A673 (cell line): ENCODE measurements at regions not wholly inside any gene's neighbourhood (a gene's known extent, or its start where the extent isn't known, plus 50 kb on each side); places are given as distances from the start of the nearest gene placed in this dataset.

Experiments used
- CTCF ChIP-seq: fragments of 300-800, 200-600 bp; sonication (generic); conservative IDR thresholded peaks from 2 replicates; pipeline ENCODE4 v1.5.1; 2017; ENCODE audit warnings: low read depth, mild to moderate bottlenecking, antibody characterized with exemption, low read length, moderate library complexity, mixed read lengths
- EZH2 ChIP-seq: fragments of 200-600 bp; sonication (generic); IDR thresholded peaks from 2 replicates; pipeline ENCODE4 v1.6.1; 2017; ENCODE audit warnings: borderline replicate concordance, low read depth, mild to moderate bottlenecking, mixed read lengths, antibody characterized with exemption, low read length; ENCODE audit not compliant: poor library complexity, severe bottlenecking

- TF ChIP-seq EZH2 (no peak), CTCF (no peak)
These were observed 70.1 kb upstream of the EFEMP1 start for GRCh38 chr2:55993685-55994084.
